GM23338 (cell line): ENCODE measurements at regions not wholly inside any gene's neighbourhood (a gene's known extent, or its start where the extent isn't known, plus 50 kb on each side); places are given as distances from the start of the nearest gene placed in this dataset.

Experiments used
- ATAC-seq: fragments of 200-7000 bp; cut with Tn5 transposase; 3 replicates; pipeline ENCODE4 v1.9.1; 2020
- DNase-seq: peaks from one replicate; pipeline ENCODE4 v3.0.0-alpha.2; 2015; ENCODE audit warnings: low spot score
- H2AFZ ChIP-seq: fragments of 200-600 bp; sonication (generic); 2 replicates; pipeline ENCODE4 v1.8.0; 2016; ENCODE audit warnings: antibody characterized with exemption, mild to moderate bottlenecking, moderate library complexity
- H3F3A ChIP-seq: fragments of 200-600 bp; sonication (generic); replicated peaks from 2 replicates; pipeline ENCODE4 v1.8.0; 2017; ENCODE audit warnings: antibody characterized with exemption, mixed run types, low read depth
- H3K27ac ChIP-seq: fragments of 200-600 bp; sonication (generic); 2 replicates; pipeline ENCODE4 v1.6.1; 2016; ENCODE audit warnings: low read depth
- H3K27me3 ChIP-seq: fragments of 200-600 bp; sonication (generic); 2 replicates; pipeline ENCODE4 v1.8.0; 2016; ENCODE audit warnings: mild to moderate bottlenecking, mixed run types, moderate library complexity; ENCODE audit not compliant: insufficient read depth
- H3K36me3 ChIP-seq: fragments of 200-600 bp; sonication (generic); 2 replicates; pipeline ENCODE4 v1.8.0; 2016; ENCODE audit warnings: mild to moderate bottlenecking; ENCODE audit not compliant: insufficient read depth
- H3K4me1 ChIP-seq: fragments of 200-600 bp; sonication (generic); 2 replicates; pipeline ENCODE4 v1.8.0; 2016; ENCODE audit warnings: mild to moderate bottlenecking, moderate library complexity; ENCODE audit not compliant: insufficient read depth
- H3K4me2 ChIP-seq: fragments of 200-600 bp; sonication (generic); 2 replicates; pipeline ENCODE4 v1.7.1; 2017; ENCODE audit warnings: mixed run types
- H3K4me3 ChIP-seq: fragments of 200-600 bp; sonication (generic); 2 replicates; pipeline ENCODE4 v1.6.1; 2016; ENCODE audit warnings: mixed run types
- H3K79me2 ChIP-seq: fragments of 200-600 bp; sonication (generic); replicated peaks from 2 replicates; pipeline ENCODE4 v1.8.0; 2017; ENCODE audit warnings: mild to moderate bottlenecking; ENCODE audit not compliant: insufficient read depth
- H3K9me2 ChIP-seq: fragments of 200-600 bp; sonication (generic); 2 replicates; pipeline ENCODE4 v1.8.0; 2017; ENCODE audit not compliant: insufficient read depth
- H4K20me1 ChIP-seq: fragments of 200-600 bp; sonication (generic); replicated peaks from 2 replicates; pipeline ENCODE4 v1.8.0; 2017; ENCODE audit warnings: mild to moderate bottlenecking; ENCODE audit not compliant: insufficient read depth
- H3K27ac Mint-ChIP-seq: 2 replicates; pipeline ENCODE4 v1.8.0; 2020; ENCODE audit warnings: inconsistent platforms, mild to moderate bottlenecking, moderate library complexity, mixed read lengths
- H3K27me3 Mint-ChIP-seq: 3 replicates; pipeline ENCODE4 v1.8.0; 2022; ENCODE audit warnings: low read depth, mild to moderate bottlenecking, moderate library complexity, mixed read lengths, inconsistent platforms; ENCODE audit not compliant: insufficient read depth, poor library complexity
- H3K36me3 Mint-ChIP-seq: 3 replicates; pipeline ENCODE4 v1.8.0; 2021; ENCODE audit warnings: low read depth, mild to moderate bottlenecking, inconsistent platforms, moderate library complexity, mixed read lengths
- H3K4me1 Mint-ChIP-seq: 3 replicates; pipeline ENCODE4 v1.8.0; 2020; ENCODE audit warnings: mild to moderate bottlenecking, inconsistent platforms, mixed read lengths
- H3K4me3 Mint-ChIP-seq: 3 replicates; pipeline ENCODE4 v1.8.0; 2021; ENCODE audit warnings: moderate library complexity, mild to moderate bottlenecking, inconsistent platforms, mixed read lengths
- H3K9me3 Mint-ChIP-seq: 3 replicates; pipeline ENCODE4 v1.8.0; 2020; ENCODE audit warnings: moderate library complexity, mild to moderate bottlenecking, inconsistent platforms, mixed read lengths
- CREB1 ChIP-seq: fragments of 250-450 bp; sonication (Bioruptor Pico); IDR thresholded peaks from 2 replicates; pipeline ENCODE4 v1.5.0; 2020; ENCODE audit warnings: low read depth, mild to moderate bottlenecking, moderate library complexity
- CTCF ChIP-seq, 2 experiments: fragments of 200-600 bp in 1 of 2; sonication (generic) in 1 of 2; conservative IDR thresholded peaks; 2 replicates each; pipeline versions ENCODE4 v1.5.1 to v1.6.1; 2016 to 2017; ENCODE audit warnings: antibody characterized with exemption in 2 of 2, low read depth in 2 of 2, mild to moderate bottlenecking in 2 of 2, moderate library complexity in 1 of 2
- ETS1 ChIP-seq: IDR thresholded peaks from 2 replicates; pipeline ENCODE4 v1.6.1; 2016; ENCODE audit warnings: antibody characterized with exemption
- EZH2 ChIP-seq: fragments of 200-600 bp; sonication (generic); IDR thresholded peaks from one replicate; pipeline ENCODE4 v1.8.0; 2017; ENCODE audit warnings: antibody characterized with exemption, mild to moderate bottlenecking, low read depth; ENCODE audit not compliant: unreplicated experiment
- EZH2phosphoT487 ChIP-seq: fragments of 200-600 bp; sonication (generic); IDR thresholded peaks from one replicate; pipeline ENCODE4 v1.8.1; 2018; ENCODE audit warnings: antibody characterized with exemption; ENCODE audit not compliant: unreplicated experiment
- JUNB ChIP-seq: IDR thresholded peaks from one replicate; pipeline ENCODE4 v1.6.1; 2016; ENCODE audit warnings: antibody characterized with exemption; ENCODE audit not compliant: unreplicated experiment
- NANOG ChIP-seq: IDR thresholded peaks from 2 replicates; pipeline ENCODE4 v1.6.1; 2016; ENCODE audit warnings: antibody characterized with exemption, borderline replicate concordance
- POLR2AphosphoS5 ChIP-seq: IDR thresholded peaks from 2 replicates; pipeline ENCODE4 v1.6.1; 2016; ENCODE audit warnings: antibody characterized with exemption, low read depth
- REST ChIP-seq: IDR thresholded peaks from one replicate; pipeline ENCODE4 v1.6.1; 2018; ENCODE audit warnings: antibody characterized with exemption; ENCODE audit not compliant: unreplicated experiment
- STAT1 ChIP-seq: IDR thresholded peaks from one replicate; pipeline ENCODE4 v1.6.1; 2016; ENCODE audit warnings: antibody characterized with exemption; ENCODE audit not compliant: unreplicated experiment
- ZNF114 ChIP-seq: fragments of 250-450 bp; sonication (Bioruptor Pico); IDR thresholded peaks from 2 replicates; pipeline ENCODE4 v1.5.0; 2020; ENCODE audit warnings: mild to moderate bottlenecking, moderate library complexity
- ZNF331 ChIP-seq: fragments of 250-450 bp; sonication (Bioruptor Pico); IDR thresholded peaks from 2 replicates; pipeline ENCODE4 v1.5.0; 2020; ENCODE audit warnings: low read depth, mild to moderate bottlenecking, moderate library complexity
- ZNF462 ChIP-seq: fragments of 250-450 bp; sonication (Bioruptor Pico); IDR thresholded peaks from 2 replicates; pipeline ENCODE4 v1.5.0; 2020; ENCODE audit warnings: mild to moderate bottlenecking, moderate library complexity

- Histone ChIP-seq H3K79me2 (no peaks in the 10 kb centered on the region), H4K20me1 (no peaks in the 10 kb centered on the region), H3K36me3 (no peaks in the 10 kb centered on the region), H3K4me2 (no peak overlapping the region), H2AFZ (no peak overlapping the region), H3F3A (no peaks in the 10 kb centered on the region), H3K27me3 (no peaks in the 10 kb centered on the region), H3K4me3 (no peak overlapping the region), H3K4me1 (no peaks in the 10 kb centered on the region), H3K27ac (no peak overlapping the region), H3K9me2 (no peaks in the 10 kb centered on the region)
- H3K9me3 Mint-ChIP-seq, result no peaks in the 10 kb centered on the region
- H3K4me1 Mint-ChIP-seq, result no peaks in the 10 kb centered on the region
- TF ChIP-seq CREB1 (CRISPR knock-in tag) (no peak), EZH2 (no peak), REST (no peak), JUNB (no peak), NANOG (no peak), ZNF331 (no peak), ETS1 (no peak), ZNF462 (CRISPR knock-in tag) (no peak), EZH2phosphoT487 (no peak), POLR2AphosphoS5 (no peak), STAT1 (no peak), CTCF (conservative IDR thresholded peaks at IDR 0.05; ENCODE audit: low read depth in 2 of 2) (no peak), ZNF114 (no peak)
- no peak for ATAC-seq
- no peak overlapping the region for H3K4me3 Mint-ChIP-seq
- no peak overlapping the region for H3K27ac Mint-ChIP-seq
- H3K36me3 Mint-ChIP-seq, result no peaks in the 10 kb centered on the region
- no peak for DNase-seq
- H3K27me3 Mint-ChIP-seq, result peaks cover 6% of the 10 kb centered on the region
Observed at GRCh38 chr11:129612447-129612961, 203.1 kb upstream of the TMEM45B start.
